ENCODE measurements at regions not wholly inside any gene's neighbourhood (a gene's known extent, or its start where the extent isn't known, plus 50 kb on each side); places are given as distances from the start of the nearest gene placed in this dataset.

GRCh38 chr12:70151993-70152392, 91.2 kb upstream of the CNOT2 start:
- no peak for DNase-seq (ENCODE audit: low read depth in 2 of 2)

- no peak for DNase-seq (ENCODE audit: low read depth in 2 of 2)
Observed at GRCh38 chr12:70154087-70154638, 89.1 kb upstream of the CNOT2 start.

GRCh38 chr12:70154960-70155589, 88.2 kb upstream of the CNOT2 start:
- no peak for DNase-seq (ENCODE audit: low read depth in 2 of 2)

GRCh38 chr12:70157099-70157498, 86.1 kb upstream of the CNOT2 start:
- no peak for DNase-seq (ENCODE audit: low read depth in 2 of 2)

- DNase-seq (ENCODE audit: low read depth in 2 of 2), result no peak
Observed at GRCh38 chr12:70165450-70165849, 77.8 kb upstream of the CNOT2 start.

GRCh38 chr12:70176290-70176689, 66.9 kb upstream of the CNOT2 start:
- no peak for DNase-seq (ENCODE audit: low read depth in 2 of 2)

- DNase-seq (ENCODE audit: low read depth in 2 of 2), result no peak
Observed at GRCh38 chr12:70177631-70178030, 65.6 kb upstream of the CNOT2 start.

- DNase-seq (ENCODE audit: low read depth in 2 of 2), result no peak
Observed at GRCh38 chr12:70178038-70178437, 65.2 kb upstream of the CNOT2 start.

- no peak for DNase-seq (ENCODE audit: low read depth in 2 of 2)
Observed at GRCh38 chr12:70180130-70180529, 63.1 kb upstream of the CNOT2 start.

- no peak for DNase-seq (ENCODE audit: low read depth in 2 of 2)
Observed at GRCh38 chr12:70185301-70185700, 57.9 kb upstream of the CNOT2 start.

GRCh38 chr12:70186436-70186835, 56.8 kb upstream of the CNOT2 start:
- no peak for DNase-seq (ENCODE audit: low read depth in 2 of 2)

GRCh38 chr12:70190262-70191010, 52.8 kb upstream of the CNOT2 start:
- no peak for DNase-seq (ENCODE audit: low read depth in 2 of 2)

Measured in stimulated activated CD8-positive, alpha-beta memory T cell treated with anti-CD3 and anti-CD28 coated beads, Interleukin-2, amount 100 ng/mL, for 48 hours (primary cell).